SK-N-SH (cell line): ENCODE measurements at regions not wholly inside any gene's neighbourhood (a gene's known extent, or its start where the extent isn't known, plus 50 kb on each side); places are given as distances from the start of the nearest gene placed in this dataset.

Experiments
- EP300 ChIP-seq, 2 experiments: IDR thresholded peaks; 2 replicates each; pipeline versions ENCODE4 v1.4.0 to v1.6.1; 2012; ENCODE audit warnings: borderline replicate concordance in 1 of 2, low read depth in 1 of 2, low read length in 1 of 2
- EZH2phosphoT487 ChIP-seq: fragments of 200-600 bp; sonication (generic); IDR thresholded peaks from 2 replicates; pipeline ENCODE4 v1.6.1; 2017; ENCODE audit warnings: low read depth, mixed run types, mild to moderate bottlenecking, antibody characterized with exemption, moderate library complexity, borderline replicate concordance
- GABPA ChIP-seq: IDR thresholded peaks from 2 replicates; pipeline ENCODE4 v1.4.0; 2012; ENCODE audit warnings: low read depth, mild to moderate bottlenecking
- MXI1 ChIP-seq: IDR thresholded peaks from 2 replicates; pipeline ENCODE4 v1.6.1; 2012; ENCODE audit warnings: mild to moderate bottlenecking, low read depth, low read length, improper control_type of control experiment
- NFIC ChIP-seq: IDR thresholded peaks from 2 replicates; pipeline ENCODE4 v1.4.0; 2012; ENCODE audit warnings: borderline replicate concordance
- POLR2AphosphoS5 ChIP-seq: IDR thresholded peaks from 2 replicates; pipeline ENCODE4 v1.6.1; 2012; ENCODE audit warnings: low read depth, low read length
- RAD21 ChIP-seq: IDR thresholded peaks from 2 replicates; pipeline ENCODE4 v1.6.1; 2012; ENCODE audit warnings: mild to moderate bottlenecking, low read length
- RFX5 ChIP-seq: IDR thresholded peaks from 2 replicates; pipeline ENCODE4 v1.6.1; 2012; ENCODE audit warnings: mild to moderate bottlenecking, improper control_type of control experiment, low read length
- SMC3 ChIP-seq: IDR thresholded peaks from 2 replicates; pipeline ENCODE4 v1.6.1; 2012; ENCODE audit warnings: low read depth, low read length, improper control_type of control experiment
- TF ChIP-seq, protein P1 (sequence below): fragments of 200-600 bp; sonication (generic); IDR thresholded peaks from 2 replicates; pipeline ENCODE4 v1.6.1; 2017; ENCODE audit warnings: antibody characterized with exemption, mild to moderate bottlenecking, moderate library complexity

DNA sequence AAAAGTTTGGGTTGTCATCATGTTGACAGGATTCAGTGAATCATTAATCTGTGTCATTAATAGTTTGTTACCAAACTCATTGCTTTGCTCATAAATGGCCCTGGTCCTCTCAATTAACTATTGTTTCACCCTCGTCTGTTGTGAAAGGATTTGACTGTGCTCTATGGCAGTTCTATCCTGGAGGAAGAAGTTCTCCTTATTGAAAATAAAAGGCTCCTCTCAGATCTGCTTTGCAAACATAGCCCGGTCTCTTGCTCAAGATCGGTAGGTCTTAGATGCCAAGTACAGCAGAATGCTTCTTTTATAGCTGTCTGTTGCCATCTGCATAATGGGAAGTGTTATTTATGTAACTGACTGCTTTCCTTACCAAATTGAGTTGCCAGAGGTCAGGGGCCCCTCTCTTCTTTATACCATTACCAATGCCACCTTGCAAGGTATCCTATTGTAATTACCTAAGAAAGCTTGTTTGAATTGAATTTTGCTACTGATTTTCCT lies 146.5 kb downstream of the EBLN2 start:
- TF ChIP-seq, protein P1, sequence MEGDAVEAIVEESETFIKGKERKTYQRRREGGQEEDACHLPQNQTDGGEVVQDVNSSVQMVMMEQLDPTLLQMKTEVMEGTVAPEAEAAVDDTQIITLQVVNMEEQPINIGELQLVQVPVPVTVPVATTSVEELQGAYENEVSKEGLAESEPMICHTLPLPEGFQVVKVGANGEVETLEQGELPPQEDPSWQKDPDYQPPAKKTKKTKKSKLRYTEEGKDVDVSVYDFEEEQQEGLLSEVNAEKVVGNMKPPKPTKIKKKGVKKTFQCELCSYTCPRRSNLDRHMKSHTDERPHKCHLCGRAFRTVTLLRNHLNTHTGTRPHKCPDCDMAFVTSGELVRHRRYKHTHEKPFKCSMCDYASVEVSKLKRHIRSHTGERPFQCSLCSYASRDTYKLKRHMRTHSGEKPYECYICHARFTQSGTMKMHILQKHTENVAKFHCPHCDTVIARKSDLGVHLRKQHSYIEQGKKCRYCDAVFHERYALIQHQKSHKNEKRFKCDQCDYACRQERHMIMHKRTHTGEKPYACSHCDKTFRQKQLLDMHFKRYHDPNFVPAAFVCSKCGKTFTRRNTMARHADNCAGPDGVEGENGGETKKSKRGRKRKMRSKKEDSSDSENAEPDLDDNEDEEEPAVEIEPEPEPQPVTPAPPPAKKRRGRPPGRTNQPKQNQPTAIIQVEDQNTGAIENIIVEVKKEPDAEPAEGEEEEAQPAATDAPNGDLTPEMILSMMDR, result no peak
- no peak for TF ChIP-seq MXI1
- TF ChIP-seq POLR2AphosphoS5, result no peak
- TF ChIP-seq GABPA, result no peak
- no peak for TF ChIP-seq NFIC
- TF ChIP-seq EZH2phosphoT487, result no peak
- no peak for TF ChIP-seq EP300 (IDR thresholded peaks at IDR 0.05; ENCODE audit: borderline replicate concordance in 1 of 2, low read depth in 1 of 2, low read length in 1 of 2)
- no peak for TF ChIP-seq RFX5
- no peak for TF ChIP-seq RAD21
- no peak for TF ChIP-seq SMC3
